AG10803 (cell line): ENCODE measurements at regions not wholly inside any gene's neighbourhood (a gene's known extent, or its start where the extent isn't known, plus 50 kb on each side); places are given as distances from the start of the nearest gene placed in this dataset.
A peak's percentile ranks its signal among the peaks of the same experiment; 100 is the strongest.

Source experiments
- DNase-seq: peaks from one replicate; pipeline ENCODE4 v3.0.0; 2010; ENCODE audit warnings: low read depth
- H3K4me3 ChIP-seq: 2 replicates; pipeline ENCODE4 v1.5.1; 2011; ENCODE audit warnings: mild to moderate bottlenecking, low read length, control low read depth
- TF ChIP-seq, protein P1 (sequence below): conservative IDR thresholded peaks from 2 replicates; pipeline ENCODE4 v1.5.1; 2011; ENCODE audit warnings: mild to moderate bottlenecking, low read length, control low read depth, inconsistent platforms

DNA sequence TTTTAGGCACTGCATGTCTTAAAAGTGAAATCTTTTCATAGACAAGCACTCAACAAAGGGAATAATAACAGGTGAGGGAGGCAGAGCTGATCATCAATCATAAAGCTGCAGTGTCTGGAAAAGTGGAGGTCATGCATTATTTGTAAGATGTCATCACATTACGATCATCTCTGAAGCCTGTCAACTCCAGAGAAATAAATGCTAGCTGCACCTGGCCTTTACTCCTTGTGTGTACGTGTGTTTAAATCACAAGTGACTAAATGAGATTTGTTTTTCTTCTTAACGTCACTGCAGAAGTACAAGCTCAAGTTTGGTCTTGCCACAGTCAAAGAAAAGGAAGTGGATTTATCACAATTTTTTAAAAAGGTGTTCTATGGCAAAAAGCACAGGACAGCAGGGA, 275.5 kb upstream of the SGK1 start:
- DNase-seq: no peak
- TF ChIP-seq, protein P1, sequence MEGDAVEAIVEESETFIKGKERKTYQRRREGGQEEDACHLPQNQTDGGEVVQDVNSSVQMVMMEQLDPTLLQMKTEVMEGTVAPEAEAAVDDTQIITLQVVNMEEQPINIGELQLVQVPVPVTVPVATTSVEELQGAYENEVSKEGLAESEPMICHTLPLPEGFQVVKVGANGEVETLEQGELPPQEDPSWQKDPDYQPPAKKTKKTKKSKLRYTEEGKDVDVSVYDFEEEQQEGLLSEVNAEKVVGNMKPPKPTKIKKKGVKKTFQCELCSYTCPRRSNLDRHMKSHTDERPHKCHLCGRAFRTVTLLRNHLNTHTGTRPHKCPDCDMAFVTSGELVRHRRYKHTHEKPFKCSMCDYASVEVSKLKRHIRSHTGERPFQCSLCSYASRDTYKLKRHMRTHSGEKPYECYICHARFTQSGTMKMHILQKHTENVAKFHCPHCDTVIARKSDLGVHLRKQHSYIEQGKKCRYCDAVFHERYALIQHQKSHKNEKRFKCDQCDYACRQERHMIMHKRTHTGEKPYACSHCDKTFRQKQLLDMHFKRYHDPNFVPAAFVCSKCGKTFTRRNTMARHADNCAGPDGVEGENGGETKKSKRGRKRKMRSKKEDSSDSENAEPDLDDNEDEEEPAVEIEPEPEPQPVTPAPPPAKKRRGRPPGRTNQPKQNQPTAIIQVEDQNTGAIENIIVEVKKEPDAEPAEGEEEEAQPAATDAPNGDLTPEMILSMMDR: no peak
- H3K4me3 ChIP-seq: no peak overlapping the region

DNA sequence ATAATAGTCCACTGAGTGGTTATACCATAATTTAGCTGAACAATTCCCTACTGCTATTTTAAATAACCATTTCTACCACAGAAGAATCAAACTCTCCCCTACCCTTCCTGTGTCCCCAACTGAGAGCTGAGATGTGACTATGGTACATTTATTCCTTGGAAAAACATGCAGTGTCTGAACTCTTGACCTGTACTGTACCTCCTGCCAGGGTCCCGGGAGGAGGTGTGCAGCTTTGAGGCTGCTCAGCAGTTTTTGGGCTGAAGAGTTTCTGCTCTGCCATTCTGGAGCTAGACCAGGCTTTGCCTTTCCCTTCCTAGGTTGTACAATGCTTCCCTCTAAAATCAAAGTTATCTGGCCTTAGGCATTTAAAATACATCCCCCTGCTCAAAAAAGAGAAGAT, 275.1 kb upstream of the SGK1 start:
- DNase-seq: no peak
- H3K4me3 ChIP-seq: no peak overlapping the region
- TF ChIP-seq, protein P1: no peak

GRCh38 chr6:134590449-134590848, 272.5 kb upstream of the SGK1 start:
- TF ChIP-seq, protein P1: no peak
- H3K4me3 ChIP-seq: no peak overlapping the region
- peak; percentile 78 for DNase-seq

DNA sequence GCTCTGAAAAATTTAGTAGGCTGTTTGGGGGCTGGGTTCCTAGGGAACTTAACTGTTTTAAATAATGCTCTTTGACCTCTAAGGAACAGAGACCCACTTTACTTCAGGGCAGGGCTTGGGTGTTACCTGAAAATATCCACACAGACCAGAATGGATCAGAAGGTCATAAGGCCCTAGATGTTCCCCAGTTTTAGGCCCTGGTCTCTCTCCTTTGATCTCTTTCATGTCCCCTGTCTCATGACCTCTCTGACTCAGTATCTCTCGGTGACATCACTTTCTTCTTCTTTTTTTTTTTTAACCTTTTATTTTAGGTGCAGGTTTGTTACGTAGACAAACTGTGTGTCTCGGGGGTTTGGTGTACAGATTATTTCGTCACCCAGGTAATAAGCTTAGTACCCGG, 272.1 kb upstream of the SGK1 start:
- H3K4me3 ChIP-seq: no peak overlapping the region
- TF ChIP-seq, protein P1: no peak
- DNase-seq: no peak

DNA sequence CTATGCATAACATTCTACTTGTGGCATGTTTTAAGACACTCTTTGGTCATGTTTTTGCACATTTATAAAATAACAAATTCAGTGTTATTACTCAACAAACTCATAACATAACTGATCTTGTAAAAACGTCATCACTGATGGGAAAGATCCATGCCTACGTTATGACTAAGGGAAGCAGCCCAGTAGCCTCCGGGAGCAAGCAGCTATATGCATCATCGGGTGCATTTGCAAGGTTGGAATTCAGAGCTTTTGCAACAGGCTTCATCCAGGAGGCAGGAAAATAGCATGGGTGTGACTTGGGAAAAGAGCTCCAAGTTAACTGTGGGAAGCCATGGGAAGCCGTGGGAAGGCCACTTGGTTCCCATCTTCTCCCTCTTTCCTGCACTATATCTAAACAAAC, 271.6 kb upstream of the SGK1 start:
- peak; percentile 99 for DNase-seq
- TF ChIP-seq, protein P1: no peak

GRCh38 chr6:134588267-134588666, 270.4 kb upstream of the SGK1 start:
- TF ChIP-seq, protein P1: no peak
- no peak overlapping the region for H3K4me3 ChIP-seq
- DNase-seq: no peak

More for the DNA sequence above, 271.6 kb upstream of the SGK1 start:
- no peak overlapping the region for H3K4me3 ChIP-seq

DNA sequence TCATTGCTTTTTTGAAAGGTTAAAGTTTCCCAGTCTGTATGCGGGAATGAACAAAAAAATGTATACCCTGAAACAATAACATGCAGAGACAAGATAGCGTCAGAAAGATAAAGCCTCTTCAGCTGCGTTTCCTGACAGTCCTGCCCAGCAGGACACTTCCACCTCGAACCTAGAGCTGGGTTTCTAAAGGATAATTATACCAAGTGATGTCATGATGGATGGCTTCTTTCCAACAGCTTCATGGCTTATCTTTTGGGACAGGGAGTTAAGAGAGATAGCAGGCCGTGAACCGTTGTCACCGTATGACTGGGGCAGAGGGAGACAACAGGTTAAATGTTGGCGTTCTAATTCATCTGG, 267.6 kb upstream of the SGK1 start:
- no peak for DNase-seq
- H3K4me3 ChIP-seq: no peak overlapping the region
- TF ChIP-seq, protein P1: no peak
